ENCODE measurements at regions not wholly inside any gene's neighbourhood (a gene's known extent, or its start where the extent isn't known, plus 50 kb on each side); places are given as distances from the start of the nearest gene placed in this dataset.

DNA sequence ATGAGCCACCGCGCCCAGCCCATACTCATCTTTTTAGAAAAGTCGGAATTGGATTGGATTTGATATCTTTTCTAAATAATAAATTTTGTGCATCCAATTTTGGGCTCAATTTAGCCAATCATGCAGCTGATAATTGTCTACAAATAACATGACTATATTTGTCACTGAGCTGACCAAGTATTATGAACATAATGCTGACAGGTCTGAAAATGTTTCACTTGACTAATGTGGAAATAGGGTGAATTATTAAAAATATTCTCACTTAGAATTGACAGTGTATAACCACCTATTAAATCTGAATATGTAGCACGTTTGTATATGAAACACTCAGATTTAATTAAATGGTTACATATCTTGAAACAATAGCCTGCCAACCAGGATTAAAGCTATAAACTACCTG is 657.2 kb upstream of the FSHR start:
- no peak for DNase-seq (ENCODE audit: low read depth)
- no peak for TF ChIP-seq CTCF (IDR thresholded peaks at IDR 0.05; ENCODE audit: insufficient read depth, low read depth, low read length, missing control alignments)
- H3K4me3 ChIP-seq (ENCODE audit: low read length) = no peak overlapping the region

DNA sequence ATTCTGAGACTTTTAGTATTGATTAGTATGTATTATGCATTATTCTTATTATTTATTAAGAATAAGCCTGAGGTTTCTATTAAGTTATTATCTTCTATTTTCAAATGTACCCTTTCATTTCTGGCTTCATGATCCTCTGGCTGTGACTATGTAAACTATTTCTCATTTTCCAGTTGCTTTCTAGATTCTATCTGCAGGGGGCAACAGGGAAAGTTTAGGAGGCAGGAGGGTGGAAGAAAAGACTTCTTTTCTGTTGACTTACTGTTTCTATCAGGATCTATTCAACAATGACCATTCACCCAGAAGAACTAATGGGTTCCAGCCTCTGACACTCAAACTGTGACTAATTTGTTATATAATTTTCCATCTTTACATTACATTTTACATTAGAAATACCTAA is 653.4 kb upstream of the FSHR start:
- no peak for DNase-seq (ENCODE audit: low read depth)
- no peak for TF ChIP-seq CTCF (IDR thresholded peaks at IDR 0.05; ENCODE audit: insufficient read depth, low read depth, low read length, missing control alignments)
- no peak overlapping the region for H3K4me3 ChIP-seq (ENCODE audit: low read length)

- no peak for DNase-seq (ENCODE audit: low read depth)
- H3K4me3 ChIP-seq (ENCODE audit: low read length) = no peak overlapping the region
- TF ChIP-seq CTCF (IDR thresholded peaks at IDR 0.05; ENCODE audit: insufficient read depth, low read depth, low read length, missing control alignments) = no peak
Observed at GRCh38 chr2:49804111-49804510, 649.8 kb upstream of the FSHR start.

GRCh38 chr2:49801898-49802450 is 647.7 kb upstream of the FSHR start:
- H3K4me3 ChIP-seq (ENCODE audit: low read length) = no peak overlapping the region
- no peak for DNase-seq (ENCODE audit: low read depth)
- no peak for TF ChIP-seq CTCF (IDR thresholded peaks at IDR 0.05; ENCODE audit: insufficient read depth, low read depth, low read length, missing control alignments)

DNA sequence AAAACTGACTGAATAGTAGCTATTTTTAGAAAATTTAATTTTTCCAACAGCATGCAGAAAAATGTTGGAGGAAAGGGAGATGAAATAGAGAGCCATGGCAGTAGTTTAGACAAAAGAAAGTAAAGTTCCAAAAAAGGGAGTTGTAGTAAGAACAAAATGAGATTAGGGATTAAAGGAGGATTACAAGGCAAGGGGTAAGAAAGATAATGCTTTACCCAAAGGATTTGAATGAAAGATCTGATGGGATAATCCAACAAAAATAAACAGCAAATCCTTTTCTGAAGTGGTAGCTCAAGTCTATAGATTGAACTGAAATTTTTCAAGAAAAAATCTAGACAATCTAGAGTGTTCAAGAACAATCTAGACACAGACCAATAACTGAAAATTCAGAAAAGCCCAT is 644.3 kb upstream of the FSHR start:
- no peak for DNase-seq (ENCODE audit: low read depth)
- H3K4me3 ChIP-seq (ENCODE audit: low read length) = no peak overlapping the region
- TF ChIP-seq CTCF (IDR thresholded peaks at IDR 0.05; ENCODE audit: insufficient read depth, low read depth, low read length, missing control alignments) = no peak

- DNase-seq (ENCODE audit: low read depth) = no peak
- no peak for TF ChIP-seq CTCF (IDR thresholded peaks at IDR 0.05; ENCODE audit: insufficient read depth, low read depth, low read length, missing control alignments)
Observed at GRCh38 chr2:49796266-49796665, 642.0 kb upstream of the FSHR start.

DNA sequence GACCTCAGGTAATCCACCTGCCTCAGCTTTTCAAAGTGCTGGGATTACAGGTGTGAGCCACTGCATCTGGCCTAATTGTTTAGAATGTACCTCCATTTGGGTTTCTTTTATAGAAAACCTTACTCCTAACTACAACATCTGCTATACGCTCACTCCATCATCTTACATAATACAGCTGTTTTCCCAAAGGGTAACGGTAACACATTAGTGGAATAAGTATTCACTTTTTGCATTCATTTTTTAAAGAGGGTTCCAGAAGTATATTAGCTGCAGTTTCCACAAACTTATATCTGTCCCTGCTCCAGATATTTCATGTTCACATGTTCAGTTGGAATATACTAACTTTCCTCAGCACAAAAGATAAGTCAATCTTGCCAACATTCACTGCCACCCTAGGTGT is 640.1 kb upstream of the FSHR start:
- TF ChIP-seq CTCF (IDR thresholded peaks at IDR 0.05; ENCODE audit: insufficient read depth, low read depth, low read length, missing control alignments) = no peak
- no peak for DNase-seq (ENCODE audit: low read depth)
- H3K4me3 ChIP-seq (ENCODE audit: low read length) = no peak overlapping the region

More at GRCh38 chr2:49796266-49796665, 642.0 kb upstream of the FSHR start:
- no peak overlapping the region for H3K4me3 ChIP-seq (ENCODE audit: low read length)
